Liver (tissue), 8 donors: ENCODE measurements at regions not wholly inside any gene's neighbourhood (a gene's known extent, or its start where the extent isn't known, plus 50 kb on each side); places are given as distances from the start of the nearest gene placed in this dataset.

Experiments
- DNase-seq: peaks from one replicate; pipeline ENCODE4 v3.0.0-alpha.2; 2017; ENCODE audit warnings: low spot score
- H3K27ac ChIP-seq, 2 donors: one replicate each; pipeline ENCODE4 v1.7.0; 2013; ENCODE audit warnings: inconsistent platforms in 2 of 2, low read length in 2 of 2, control low read depth in 1 of 2, low read depth in 1 of 2, mild to moderate bottlenecking in 1 of 2
- H3K27me3 ChIP-seq, 4 donors: one replicate each; pipeline versions ENCODE4 v1.6.1 to v1.7.0; 2013; ENCODE audit warnings: low read length in 3 of 4, inconsistent platforms in 1 of 4, mild to moderate bottlenecking in 1 of 4, moderate library complexity in 1 of 4; ENCODE audit not compliant: control insufficient read depth in 4 of 4, insufficient read depth in 4 of 4
- H3K36me3 ChIP-seq, 4 donors: one replicate each; pipeline versions ENCODE4 v1.6.1 to v1.7.0; 2013; ENCODE audit warnings: low read length in 3 of 4, mild to moderate bottlenecking in 3 of 4, low read depth in 1 of 4, moderate library complexity in 1 of 4; ENCODE audit not compliant: control insufficient read depth in 4 of 4, insufficient read depth in 3 of 4
- H3K4me1 ChIP-seq, 4 donors: one replicate each; pipeline versions ENCODE4 v1.6.1 to v1.7.0; 2013; ENCODE audit warnings: low read length in 3 of 4, mild to moderate bottlenecking in 3 of 4, moderate library complexity in 1 of 4; ENCODE audit not compliant: control insufficient read depth in 4 of 4, insufficient read depth in 4 of 4
- H3K4me3 ChIP-seq, 3 donors: one replicate each; pipeline versions ENCODE4 v1.6.1 to v1.7.0; 2013; ENCODE audit warnings: low read length in 3 of 3, control low read depth in 1 of 3, low read depth in 1 of 3, mild to moderate bottlenecking in 1 of 3
- H3K9ac ChIP-seq, 2 donors: one replicate each; pipeline ENCODE4 v1.7.0; 2013; ENCODE audit warnings: low read length in 2 of 2, mild to moderate bottlenecking in 2 of 2, moderate library complexity in 2 of 2, control low read depth in 1 of 2, low read depth in 1 of 2
- H3K9me3 ChIP-seq, 4 donors: one replicate each; pipeline versions ENCODE4 v1.6.1 to v1.7.0; 2013; ENCODE audit warnings: low read length in 3 of 4; ENCODE audit not compliant: control insufficient read depth in 4 of 4
- ATF3 ChIP-seq: IDR thresholded peaks from 2 replicates; pipeline ENCODE4 v1.6.1; 2016; ENCODE audit warnings: antibody characterized with exemption
- CTCF ChIP-seq: fragments of 150-350 bp; IDR thresholded peaks from 2 replicates; pipeline ENCODE4 v1.5.1; 2017; ENCODE audit warnings: improper control_type of control experiment, low read depth, low read length; ENCODE audit not compliant: missing input control
- EGR1 ChIP-seq, 2 donors: IDR thresholded peaks; 2 replicates each; pipeline ENCODE4 v1.6.1; 2016 to 2018; ENCODE audit warnings: antibody characterized with exemption in 2 of 2, low read depth in 2 of 2
- FOXA1 ChIP-seq: IDR thresholded peaks from 2 replicates; pipeline ENCODE4 v1.6.1; 2016; ENCODE audit warnings: antibody characterized with exemption
- FOXA2 ChIP-seq: IDR thresholded peaks from 2 replicates; pipeline ENCODE4 v1.6.1; 2016; ENCODE audit warnings: antibody characterized with exemption
- GABPA ChIP-seq, 2 donors: IDR thresholded peaks in 1 of 2; conservative IDR thresholded peaks in 1 of 2; 2 replicates each; pipeline ENCODE4 v1.6.1; 2016; ENCODE audit warnings: antibody characterized with exemption in 2 of 2, mild to moderate bottlenecking in 1 of 2, moderate library complexity in 1 of 2
- HNF4A ChIP-seq, 2 donors: conservative IDR thresholded peaks; 2 replicates each; pipeline ENCODE4 v1.6.1; 2016; ENCODE audit warnings: antibody characterized with exemption in 2 of 2, mild to moderate bottlenecking in 2 of 2
- HNF4G ChIP-seq: IDR thresholded peaks from 2 replicates; pipeline ENCODE4 v1.6.1; 2016; ENCODE audit warnings: antibody characterized with exemption
- JUND ChIP-seq, 2 donors: IDR thresholded peaks; 2 replicates each; pipeline ENCODE4 v1.6.1; 2016; ENCODE audit warnings: antibody characterized with exemption in 2 of 2
- MAX ChIP-seq: IDR thresholded peaks from 2 replicates; pipeline ENCODE4 v1.6.1; 2016; ENCODE audit warnings: antibody characterized with exemption
- NR2F2 ChIP-seq: IDR thresholded peaks from 2 replicates; pipeline ENCODE4 v1.6.1; 2016; ENCODE audit warnings: antibody characterized with exemption
- RAD21 ChIP-seq, 2 donors: IDR thresholded peaks; 2 replicates each; pipeline ENCODE4 v1.6.1; 2016; ENCODE audit warnings: antibody characterized with exemption in 2 of 2, mild to moderate bottlenecking in 2 of 2
- REST ChIP-seq: IDR thresholded peaks from 2 replicates; pipeline ENCODE4 v1.6.1; 2016; ENCODE audit warnings: antibody characterized with exemption, mild to moderate bottlenecking
- RXRA ChIP-seq, 2 donors: IDR thresholded peaks; 2 replicates each; pipeline ENCODE4 v1.6.1; 2017 to 2018; ENCODE audit warnings: antibody characterized with exemption in 2 of 2, mild to moderate bottlenecking in 1 of 2
- SP1 ChIP-seq: IDR thresholded peaks from 2 replicates; pipeline ENCODE4 v1.6.1; 2018; ENCODE audit warnings: antibody characterized with exemption, mild to moderate bottlenecking
- TAF1 ChIP-seq: conservative IDR thresholded peaks from 2 replicates; pipeline ENCODE4 v1.6.1; 2016; ENCODE audit warnings: antibody characterized with exemption, mild to moderate bottlenecking
- YY1 ChIP-seq: IDR thresholded peaks from 2 replicates; pipeline ENCODE4 v1.6.1; 2016; ENCODE audit warnings: antibody characterized with exemption, mild to moderate bottlenecking
- WGBS: extraction: QIAGEN DNeasy Blood & Tissue Kit; methylation state at CpG from one replicate; pipeline ENCODE4 v1.1.7; 2013; 5-methylcytosine and 5-hydroxymethylcytosine counted together
- TF ChIP-seq, protein P1 (sequence below): IDR thresholded peaks from 2 replicates; pipeline ENCODE4 v1.6.1; 2016; ENCODE audit warnings: antibody characterized with exemption
- donor health status: healthy.
- donor health status: healthy.
- donor health status: healthy.
- donor health status: healthy.
- donor health status: healthy.

DNA sequence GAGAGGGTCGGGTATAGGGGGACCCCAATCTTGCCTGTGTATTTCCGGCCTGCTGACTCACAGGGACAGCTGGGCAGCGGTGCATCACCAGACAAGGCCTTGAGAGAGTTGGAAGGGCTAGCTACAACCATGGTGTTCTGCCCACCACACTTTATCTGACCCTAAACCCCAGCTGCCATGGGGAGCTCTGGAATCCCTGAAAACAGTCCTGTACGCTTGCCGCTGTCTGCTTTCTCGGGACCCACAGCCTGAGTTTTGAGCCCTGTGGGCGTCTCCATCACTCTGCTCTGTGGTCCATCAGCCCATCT lies 100.4 kb upstream of the GSE1 start:
- H3K4me3 ChIP-seq, result no peak overlapping the region
- no peaks in the 10 kb centered on the region for H3K9me3 ChIP-seq
- H3K4me1 ChIP-seq, result peaks cover 0 to 30% (median 14%) of the 10 kb centered on the region in 4 donors
- H3K27me3 ChIP-seq, result no peaks in the 10 kb centered on the region
- no peak overlapping the region for H3K9ac ChIP-seq
- H3K27ac ChIP-seq, result no peak overlapping the region
- TF ChIP-seq RAD21 (IDR thresholded peaks at IDR 0.05), result no peak
- no peak for TF ChIP-seq NR2F2
- DNase-seq, result no peak
- H3K36me3 ChIP-seq, result no peaks in the 10 kb centered on the region
- 95% methylated on average over 7 of the region's 7 CpGs for WGBS

- 90% methylated on average over 9 of the region's 9 CpGs for WGBS
- TF ChIP-seq FOXA2, result no peak
- TF ChIP-seq NR2F2, result no peak
- no peak for TF ChIP-seq EGR1 (IDR thresholded peaks at IDR 0.05; ENCODE audit: low read depth in 2 of 2)
- TF ChIP-seq SP1, result no peak
- TF ChIP-seq, protein P1, sequence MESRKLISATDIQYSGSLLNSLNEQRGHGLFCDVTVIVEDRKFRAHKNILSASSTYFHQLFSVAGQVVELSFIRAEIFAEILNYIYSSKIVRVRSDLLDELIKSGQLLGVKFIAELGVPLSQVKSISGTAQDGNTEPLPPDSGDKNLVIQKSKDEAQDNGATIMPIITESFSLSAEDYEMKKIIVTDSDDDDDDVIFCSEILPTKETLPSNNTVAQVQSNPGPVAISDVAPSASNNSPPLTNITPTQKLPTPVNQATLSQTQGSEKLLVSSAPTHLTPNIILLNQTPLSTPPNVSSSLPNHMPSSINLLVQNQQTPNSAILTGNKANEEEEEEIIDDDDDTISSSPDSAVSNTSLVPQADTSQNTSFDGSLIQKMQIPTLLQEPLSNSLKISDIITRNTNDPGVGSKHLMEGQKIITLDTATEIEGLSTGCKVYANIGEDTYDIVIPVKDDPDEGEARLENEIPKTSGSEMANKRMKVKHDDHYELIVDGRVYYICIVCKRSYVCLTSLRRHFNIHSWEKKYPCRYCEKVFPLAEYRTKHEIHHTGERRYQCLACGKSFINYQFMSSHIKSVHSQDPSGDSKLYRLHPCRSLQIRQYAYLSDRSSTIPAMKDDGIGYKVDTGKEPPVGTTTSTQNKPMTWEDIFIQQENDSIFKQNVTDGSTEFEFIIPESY, result no peak
- TF ChIP-seq GABPA (IDR thresholded peaks at IDR 0.05 in 1 of 2, conservative IDR thresholded peaks at IDR 0.05 in 1 of 2), result no peak
- TF ChIP-seq HNF4A (conservative IDR thresholded peaks at IDR 0.05), result no peak
- no peak for TF ChIP-seq FOXA1
- no peak for TF ChIP-seq TAF1
- TF ChIP-seq HNF4G, result no peak
- no peak for TF ChIP-seq JUND (IDR thresholded peaks at IDR 0.05)
- no peak for TF ChIP-seq RAD21 (IDR thresholded peaks at IDR 0.05)
- TF ChIP-seq MAX, result no peak
- TF ChIP-seq CTCF, result no peak
- no peak for TF ChIP-seq REST
- TF ChIP-seq YY1, result no peak
- no peak for TF ChIP-seq RXRA (IDR thresholded peaks at IDR 0.05)
- no peak for TF ChIP-seq ATF3
- Histone ChIP-seq H3K9me3 (no peaks in the 10 kb centered on the region), H3K4me3 (no peak overlapping the region), H3K9ac (no peak overlapping the region), H3K4me1 (peaks cover 0 to 30% (median 14%) of the 10 kb centered on the region in 4 donors), H3K36me3 (no peaks in the 10 kb centered on the region), H3K27ac (no peak overlapping the region), H3K27me3 (no peaks in the 10 kb centered on the region)
- DNase-seq, result no peak
Measured at GRCh38 chr16:85513180-85513579, 99.9 kb upstream of the GSE1 start.
